Astrocyte (in vitro differentiated cells and primary cell): ENCODE measurements at regions not wholly inside any gene's neighbourhood (a gene's known extent, or its start where the extent isn't known, plus 50 kb on each side); places are given as distances from the start of the nearest gene placed in this dataset.

Source experiments
- CTCF ChIP-seq: IDR thresholded peaks from 2 replicates; pipeline ENCODE4 v1.5.1; 2011; ENCODE audit warnings: low read depth, mild to moderate bottlenecking, inconsistent platforms, low read length, moderate library complexity; ENCODE audit not compliant: insufficient read depth
- EZH2 ChIP-seq: IDR thresholded peaks from 2 replicates; pipeline ENCODE4 v1.6.1; 2012; ENCODE audit warnings: mild to moderate bottlenecking, low read length, inconsistent platforms; ENCODE audit not compliant: insufficient read depth

GRCh38 chr13:111958612-111959395, 108.1 kb upstream of the SOX1 start:
- TF ChIP-seq CTCF (no peak), EZH2 (no peak)
